GM21786 (cell line): ENCODE measurements at regions not wholly inside any gene's neighbourhood (a gene's known extent, or its start where the extent isn't known, plus 50 kb on each side); places are given as distances from the start of the nearest gene placed in this dataset.

Source experiments
- ATAC-seq: cut with Tn5 transposase; IDR thresholded peaks from one replicate; pipeline ENCODE4 v1.9.1; 2021; ENCODE audit not compliant: unreplicated experiment

GRCh38 chr20:60064554-60065196 is 106.5 kb downstream of the CDH26 start:
- ATAC-seq, result no peak

- ATAC-seq, result no peak
These were observed 107.7 kb downstream of the CDH26 start for GRCh38 chr20:60065741-60066437.

- no peak for ATAC-seq
These were observed 108.2 kb downstream of the CDH26 start for GRCh38 chr20:60066438-60066823.

DNA sequence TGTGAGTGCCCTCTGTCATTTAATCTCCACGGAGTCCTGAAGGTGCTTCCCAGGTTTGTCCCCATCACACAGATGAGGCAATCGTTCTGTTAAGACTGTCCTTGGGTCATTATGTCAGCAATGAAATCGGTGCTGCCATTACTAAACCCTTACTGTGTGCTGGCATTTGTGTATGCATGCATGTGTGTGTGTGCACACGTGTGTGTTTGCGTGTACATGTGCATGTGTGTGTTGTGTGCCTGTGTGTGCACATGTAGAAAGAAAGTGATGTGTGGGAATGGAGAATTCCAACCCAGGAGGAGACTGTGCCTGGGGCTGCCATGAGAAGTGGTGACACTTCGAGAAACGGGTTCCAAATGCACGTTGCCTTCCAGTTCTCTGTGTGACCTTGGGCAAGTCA is 110.3 kb downstream of the CDH26 start:
- ATAC-seq, result no peak

DNA sequence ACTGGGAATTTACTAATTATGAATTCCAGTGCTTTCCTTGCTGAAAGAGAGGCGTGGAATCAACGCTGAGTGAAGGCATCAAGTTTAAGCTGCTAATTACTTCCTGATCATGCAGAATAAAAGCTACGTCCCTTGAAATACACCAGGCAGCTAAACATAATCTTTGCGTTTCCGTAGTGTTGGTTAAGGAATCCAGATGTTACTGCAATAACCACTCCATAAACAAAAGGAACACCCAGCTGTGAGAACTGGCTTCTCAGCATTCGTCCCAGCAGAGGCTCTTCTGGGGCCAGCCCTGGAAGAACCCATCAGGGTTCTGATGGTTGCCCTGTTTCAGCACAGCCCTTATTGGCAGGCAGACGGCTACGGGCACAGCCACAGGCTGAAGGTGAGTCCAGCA is 111.4 kb downstream of the CDH26 start:
- no peak for ATAC-seq

DNA sequence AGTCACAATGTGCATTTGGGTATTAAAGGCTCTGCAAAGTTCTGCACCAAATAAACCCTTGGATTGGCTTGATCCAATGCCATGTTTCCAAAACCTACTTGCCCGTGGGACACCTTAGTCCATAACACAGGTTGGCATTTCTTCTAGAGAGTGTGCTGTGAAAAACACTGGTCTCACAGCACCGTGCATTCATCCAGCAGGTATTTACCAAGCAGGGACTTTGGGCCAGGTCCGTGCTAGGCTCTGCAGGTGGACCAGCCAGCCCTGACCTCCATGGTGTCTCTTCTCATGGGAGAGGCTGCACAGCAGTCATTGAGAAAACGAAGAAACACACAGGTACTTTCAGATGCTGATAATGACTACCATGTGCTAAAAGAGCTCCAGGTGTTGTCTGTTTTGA is 112.6 kb downstream of the CDH26 start:
- no peak for ATAC-seq

GRCh38 chr20:60071965-60072364 is 113.7 kb downstream of the CDH26 start:
- ATAC-seq, result no peak

DNA sequence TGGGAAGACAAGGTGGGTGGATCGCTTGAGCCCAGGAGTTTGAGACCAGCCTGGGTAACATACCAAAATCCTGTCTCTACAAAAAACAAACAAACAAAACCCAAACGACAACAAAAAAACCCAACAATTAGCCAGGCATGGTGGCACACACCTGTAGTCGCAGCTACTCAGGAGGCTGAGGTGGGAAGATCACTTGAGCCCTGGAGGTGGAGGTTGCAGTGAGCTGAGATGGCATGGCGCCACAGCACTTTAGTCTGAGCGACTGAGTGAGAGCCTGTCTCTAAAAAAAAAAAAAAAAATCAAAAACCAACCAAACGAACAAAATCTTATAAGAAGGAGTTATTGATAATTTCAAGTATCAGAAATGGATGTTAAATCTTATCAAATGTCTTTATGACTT is 114.9 kb downstream of the CDH26 start:
- ATAC-seq, result no peak

- no peak for ATAC-seq
These were observed 115.3 kb downstream of the CDH26 start for GRCh38 chr20:60073504-60073903.

- no peak for ATAC-seq
These were observed 116.1 kb downstream of the CDH26 start for GRCh38 chr20:60074276-60074675.

GRCh38 chr20:60078351-60079250 is 120.4 kb downstream of the CDH26 start:
- no peak for ATAC-seq

DNA sequence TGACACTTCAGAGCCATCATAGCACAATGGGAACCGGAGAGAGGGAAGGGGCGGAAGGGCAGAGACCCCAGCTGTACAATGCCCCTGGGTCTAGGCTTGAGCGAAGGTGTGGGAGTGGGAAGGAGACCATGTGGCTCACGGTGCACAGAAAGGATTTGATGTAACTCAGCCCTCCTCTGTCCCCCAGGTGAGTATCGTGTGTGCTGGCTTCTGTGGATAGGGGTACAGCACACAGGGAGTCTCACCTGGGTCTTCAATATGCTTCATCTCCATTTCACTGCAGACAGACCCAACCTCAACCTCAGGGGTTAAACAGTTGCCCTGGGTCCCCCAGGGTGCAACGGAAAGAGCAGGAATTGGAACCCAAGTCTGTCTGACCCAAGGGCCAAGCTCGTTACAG is 122.2 kb downstream of the CDH26 start:
- ATAC-seq, result no peak

GRCh38 chr20:60085551-60086132 is 127.4 kb downstream of the CDH26 start:
- ATAC-seq, result no peak

- ATAC-seq, result no peak
These were observed 128.8 kb downstream of the CDH26 start for GRCh38 chr20:60086821-60087562.

DNA sequence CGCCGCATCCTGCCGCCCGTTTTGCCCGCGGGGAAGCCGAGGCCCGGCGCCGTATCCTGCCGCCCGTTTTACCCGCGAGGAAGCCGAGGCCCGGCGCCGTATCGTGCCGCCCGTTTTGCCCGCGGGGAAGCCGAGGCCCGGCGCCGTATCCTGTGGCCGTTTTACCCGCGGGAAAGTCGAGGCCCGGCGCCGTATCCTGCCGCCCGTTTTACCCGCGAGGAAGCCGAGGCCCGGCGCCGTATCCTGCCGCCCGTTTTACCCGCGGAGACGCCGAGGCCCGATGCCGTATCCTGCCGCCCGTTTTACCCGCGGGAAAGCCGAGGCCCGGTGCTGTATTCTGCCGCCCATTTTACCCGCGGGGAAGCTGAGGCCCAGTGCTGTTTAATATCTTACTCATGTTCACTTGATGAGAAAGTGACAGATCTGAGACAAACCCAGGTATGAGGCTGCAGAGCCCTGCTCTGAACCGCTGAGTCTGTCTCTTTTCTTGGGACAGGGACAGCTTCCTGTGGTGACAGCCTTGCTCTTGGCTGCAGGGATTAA is 129.4 kb downstream of the CDH26 start:
- ATAC-seq, result no peak

- no peak for ATAC-seq
These were observed 130.0 kb downstream of the CDH26 start for GRCh38 chr20:60088236-60088635.

DNA sequence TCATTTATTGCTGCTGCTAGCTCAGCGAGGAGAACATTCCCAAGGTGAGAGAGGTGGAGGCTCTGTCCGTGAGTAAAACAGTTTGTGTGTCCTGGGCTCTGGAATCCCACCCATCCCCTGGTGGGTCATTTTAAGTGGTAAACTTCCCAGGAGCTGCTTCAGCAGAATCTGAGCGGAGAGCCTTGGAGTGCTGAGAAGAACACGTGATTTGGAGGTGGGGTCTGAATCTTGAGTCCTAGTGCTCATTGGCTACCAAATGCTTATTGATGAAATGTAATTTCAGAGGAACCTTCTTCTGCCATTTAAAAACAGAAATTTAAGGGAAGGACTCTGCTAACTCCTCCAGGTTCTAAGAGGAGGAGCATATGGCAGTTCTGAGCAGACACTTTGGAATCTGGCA is 132.4 kb downstream of the CDH26 start:
- no peak for ATAC-seq

GRCh38 chr20:60091305-60091704 is 133.1 kb downstream of the CDH26 start:
- ATAC-seq, result no peak

DNA sequence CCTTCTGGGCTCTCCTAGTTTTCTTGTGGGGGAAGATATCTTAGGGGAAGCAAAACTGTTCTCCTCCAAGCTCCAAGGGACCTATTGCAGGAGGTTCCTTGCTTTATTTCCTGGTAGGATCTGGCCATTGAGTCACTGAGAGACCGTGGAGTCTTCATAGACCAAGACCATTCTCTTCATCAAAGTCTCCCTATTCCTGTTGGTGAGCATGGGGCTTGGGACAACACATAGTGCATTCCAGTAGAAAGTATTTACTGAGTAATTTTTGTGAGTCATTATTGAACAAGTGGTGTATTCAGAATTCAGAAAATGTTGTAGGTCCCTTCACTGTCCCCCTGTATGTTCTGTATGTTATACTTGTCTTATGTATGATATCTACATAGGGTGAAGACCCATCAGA is 133.6 kb downstream of the CDH26 start:
- no peak for ATAC-seq

- no peak for ATAC-seq
These were observed 134.5 kb downstream of the CDH26 start for GRCh38 chr20:60092729-60093128.

DNA sequence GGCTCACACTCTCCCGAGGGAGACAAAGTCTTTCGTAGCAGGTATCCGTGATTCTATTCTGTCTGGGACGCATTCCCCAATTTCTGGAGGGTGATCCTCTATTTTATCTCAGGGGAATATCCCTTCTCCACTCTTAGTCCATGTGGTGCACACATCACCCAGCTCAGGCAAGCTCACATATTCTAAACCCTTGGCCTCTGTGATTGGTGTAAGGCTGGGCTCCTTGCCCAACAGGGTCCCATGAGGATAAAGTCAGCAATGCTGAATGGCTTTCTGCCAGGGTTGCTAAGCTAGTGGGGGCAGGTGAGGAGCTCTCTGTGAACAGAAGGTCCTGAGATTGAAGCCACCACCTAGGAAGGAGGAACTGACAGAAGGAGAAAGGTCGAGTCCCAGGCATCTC is 137.2 kb downstream of the CDH26 start:
- no peak for ATAC-seq
